BJ (cell line): ENCODE measurements at regions not wholly inside any gene's neighbourhood (a gene's known extent, or its start where the extent isn't known, plus 50 kb on each side); places are given as distances from the start of the nearest gene placed in this dataset.

Experiments used
- CTCF ChIA-PET: fragments of 350-600 bp; formaldehyde crosslinking; extraction: SDS; loops from one replicate; lab custom pipeline; 2021; ENCODE audit warnings: antibody characterized with exemption, inconsistent platforms; lab: Yijun Ruan, JAX
- POLR2A ChIA-PET: fragments of 300-600 bp; sonication (Branson Sonifier 250); formaldehyde crosslinking; extraction: SDS; loops from one replicate; lab custom pipeline; 2021; ENCODE audit warnings: antibody characterized with exemption; lab: Charles Lee
- DNase-seq: peaks from one replicate; pipeline ENCODE4 v3.0.0-alpha.2; 2011; ENCODE audit warnings: low read depth
- H3K27me3 ChIP-seq: 2 replicates; pipeline ENCODE4 v1.6.0; 2011; ENCODE audit warnings: low read length; ENCODE audit not compliant: control insufficient read depth, insufficient read depth
- H3K36me3 ChIP-seq: 2 replicates; pipeline ENCODE4 v1.5.1; 2011; ENCODE audit warnings: low read length; ENCODE audit not compliant: control insufficient read depth, insufficient read depth
- H3K4me3 ChIP-seq: 2 replicates; pipeline ENCODE4 v1.5.1; 2011; ENCODE audit warnings: low read depth, mild to moderate bottlenecking, control low read depth, low read length
- TF ChIP-seq, protein P1 (sequence below): IDR thresholded peaks from 2 replicates; pipeline ENCODE4 v1.5.1; 2011; ENCODE audit warnings: low read depth, mild to moderate bottlenecking, control low read depth, inconsistent platforms, low read length, moderate library complexity; ENCODE audit not compliant: insufficient read depth

- TF ChIP-seq, protein P1, sequence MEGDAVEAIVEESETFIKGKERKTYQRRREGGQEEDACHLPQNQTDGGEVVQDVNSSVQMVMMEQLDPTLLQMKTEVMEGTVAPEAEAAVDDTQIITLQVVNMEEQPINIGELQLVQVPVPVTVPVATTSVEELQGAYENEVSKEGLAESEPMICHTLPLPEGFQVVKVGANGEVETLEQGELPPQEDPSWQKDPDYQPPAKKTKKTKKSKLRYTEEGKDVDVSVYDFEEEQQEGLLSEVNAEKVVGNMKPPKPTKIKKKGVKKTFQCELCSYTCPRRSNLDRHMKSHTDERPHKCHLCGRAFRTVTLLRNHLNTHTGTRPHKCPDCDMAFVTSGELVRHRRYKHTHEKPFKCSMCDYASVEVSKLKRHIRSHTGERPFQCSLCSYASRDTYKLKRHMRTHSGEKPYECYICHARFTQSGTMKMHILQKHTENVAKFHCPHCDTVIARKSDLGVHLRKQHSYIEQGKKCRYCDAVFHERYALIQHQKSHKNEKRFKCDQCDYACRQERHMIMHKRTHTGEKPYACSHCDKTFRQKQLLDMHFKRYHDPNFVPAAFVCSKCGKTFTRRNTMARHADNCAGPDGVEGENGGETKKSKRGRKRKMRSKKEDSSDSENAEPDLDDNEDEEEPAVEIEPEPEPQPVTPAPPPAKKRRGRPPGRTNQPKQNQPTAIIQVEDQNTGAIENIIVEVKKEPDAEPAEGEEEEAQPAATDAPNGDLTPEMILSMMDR: no peak
- ChIA-PET CTCF (interaction anchor here (0.6 to 1.4 kb wide), 2 partner anchors 62 to 699 kb away, joined by 3 read pairs; no protein-coding TSS in a partner anchor), POLR2A (no interaction called here)
- H3K36me3 ChIP-seq: no peaks in the 10 kb centered on the region
- no peak overlapping the region for H3K4me3 ChIP-seq
- H3K27me3 ChIP-seq: peaks cover 3% of the 10 kb centered on the region; the same call in 1 of the 2 replicates
- DNase-seq: no peak
Observed at GRCh38 chr7:131921016-131921415, 364.6 kb upstream of the PODXL start.

DNA sequence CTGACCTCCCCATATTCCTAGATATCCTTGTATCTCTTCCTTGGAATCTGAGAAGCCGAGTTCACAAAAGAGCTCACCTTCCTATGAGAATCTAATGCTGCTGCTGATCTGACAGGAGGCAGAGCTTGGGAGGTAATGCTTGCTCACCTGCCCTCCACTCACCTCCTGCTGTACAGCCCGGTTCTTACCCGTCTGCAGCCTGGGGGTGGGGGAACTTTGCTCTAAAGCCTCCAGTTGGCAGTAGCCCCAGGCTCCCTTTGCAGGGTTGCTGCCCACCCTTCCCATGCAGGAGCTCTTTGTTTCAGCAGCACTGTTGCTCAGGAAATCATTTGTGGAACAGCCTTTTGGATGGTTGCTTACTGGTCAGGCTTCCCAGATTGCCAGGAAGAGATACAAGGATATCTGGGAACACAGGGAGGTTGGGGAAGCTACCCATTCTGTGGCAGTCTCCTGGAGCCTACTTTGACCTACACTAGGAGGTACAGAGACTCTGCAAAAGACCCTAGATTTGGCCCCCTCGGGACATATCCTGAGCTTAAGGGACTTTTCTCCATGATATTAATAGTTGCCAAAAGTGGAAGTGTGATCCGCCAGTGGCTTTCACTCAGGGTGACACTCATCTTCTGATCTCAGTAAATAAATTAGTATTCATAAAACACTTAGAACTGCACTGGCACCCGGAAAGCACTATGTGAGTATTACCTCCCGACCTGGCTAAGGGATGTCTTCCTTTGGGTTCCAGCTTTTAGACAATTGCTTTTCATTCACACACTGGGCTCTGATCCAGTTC is 363.7 kb upstream of the PODXL start:
- ChIA-PET POLR2A (no interaction called here), CTCF (no interaction called here)
- Histone ChIP-seq H3K36me3 (no peaks in the 10 kb centered on the region), H3K4me3 (no peak overlapping the region), H3K27me3 (peaks cover 3% of the 10 kb centered on the region; the same call in 1 of the 2 replicates)
- no peak for DNase-seq
- TF ChIP-seq, protein P1: no peak

- POLR2A ChIA-PET: no interaction called here
Observed at GRCh38 chr7:131911112-131911511, 354.7 kb upstream of the PODXL start.

DNA sequence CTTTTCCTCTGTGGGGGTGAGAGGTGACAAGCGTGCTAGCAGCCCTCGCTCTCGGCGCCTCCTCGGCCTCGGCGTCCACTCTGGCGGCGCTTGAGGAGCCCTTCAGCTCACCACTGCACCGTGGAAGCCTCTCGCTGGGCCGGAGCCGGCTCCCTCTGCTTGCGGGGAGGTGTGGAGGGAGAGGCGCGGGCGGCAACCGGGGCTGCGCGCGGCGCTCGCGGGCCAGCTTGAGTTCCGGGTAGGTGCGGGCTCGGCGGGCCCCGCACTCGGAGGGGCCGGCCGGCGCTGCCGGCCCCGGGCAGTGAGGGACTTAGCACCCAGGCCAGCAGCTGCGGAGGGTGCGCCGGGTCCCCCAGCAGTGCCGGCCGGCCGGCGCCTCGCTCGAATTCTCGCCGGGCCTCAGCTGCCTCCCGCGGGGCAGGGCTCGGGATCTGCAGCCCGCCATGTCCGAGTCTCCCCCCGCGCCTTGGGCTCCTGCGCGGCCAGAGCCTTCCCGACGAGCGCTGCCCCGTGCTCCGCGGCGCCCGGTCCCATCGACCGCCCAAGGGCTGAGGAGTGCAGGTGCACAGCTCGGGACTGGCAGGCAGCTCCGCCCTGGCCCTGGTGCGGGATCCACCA is 352.8 kb upstream of the PODXL start:
- ChIA-PET CTCF (interaction anchor here (0.9 to 2.7 kb wide), 4 partner anchors 25 to 50 kb away, joined by 4 to 11 read pairs (median 5); no protein-coding TSS in a partner anchor), POLR2A (no interaction called here)
- peaks cover 16% of the 10 kb centered on the region for H3K27me3 ChIP-seq
- no peak for DNase-seq
- no peak overlapping the region for H3K4me3 ChIP-seq
- TF ChIP-seq, protein P1: no peak
- H3K36me3 ChIP-seq: no peaks in the 10 kb centered on the region

More at GRCh38 chr7:131911112-131911511, 354.7 kb upstream of the PODXL start:
- CTCF ChIA-PET: interaction anchor here (1.0 kb wide), 1 partner anchor 14 kb away, joined by 3 read pairs; no protein-coding TSS in a partner anchor
- no peak overlapping the region for H3K4me3 ChIP-seq
- H3K36me3 ChIP-seq: no peaks in the 10 kb centered on the region
- no peak for DNase-seq
- TF ChIP-seq, protein P1: no peak
- H3K27me3 ChIP-seq: peaks cover 16% of the 10 kb centered on the region

DNA sequence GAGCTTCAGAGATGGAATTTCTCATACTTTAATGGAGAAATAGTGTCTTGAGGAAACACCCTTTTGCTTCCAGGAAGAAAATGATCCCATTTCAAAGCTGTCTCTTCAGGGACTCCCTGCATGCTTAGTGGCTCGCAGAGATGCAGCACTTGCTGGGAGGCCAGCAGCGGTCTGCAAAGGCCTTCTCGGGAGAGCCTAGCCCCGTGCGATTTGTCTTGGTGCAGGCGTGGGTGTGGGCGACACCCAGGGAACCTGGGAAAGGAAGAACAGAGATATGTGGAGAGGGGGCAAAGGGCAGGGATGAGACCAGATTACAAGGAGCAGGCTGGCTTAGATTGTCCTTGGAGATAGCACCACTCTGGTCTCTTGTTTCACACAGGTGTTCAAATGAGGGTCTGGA is 352.3 kb upstream of the PODXL start:
- no peaks in the 10 kb centered on the region for H3K36me3 ChIP-seq
- CTCF ChIA-PET: interaction anchor here (2.0 to 2.7 kb wide), 2 partner anchors 36 to 50 kb away, joined by 6 to 11 read pairs; no protein-coding TSS in a partner anchor
- DNase-seq: no peak
- TF ChIP-seq, protein P1: no peak
- peaks cover 16% of the 10 kb centered on the region for H3K27me3 ChIP-seq
- H3K4me3 ChIP-seq: no peak overlapping the region
- POLR2A ChIA-PET: no interaction called here
